ENCODE measurements at regions not wholly inside any gene's neighbourhood (a gene's known extent, or its start where the extent isn't known, plus 50 kb on each side); places are given as distances from the start of the nearest gene placed in this dataset.

DNA sequence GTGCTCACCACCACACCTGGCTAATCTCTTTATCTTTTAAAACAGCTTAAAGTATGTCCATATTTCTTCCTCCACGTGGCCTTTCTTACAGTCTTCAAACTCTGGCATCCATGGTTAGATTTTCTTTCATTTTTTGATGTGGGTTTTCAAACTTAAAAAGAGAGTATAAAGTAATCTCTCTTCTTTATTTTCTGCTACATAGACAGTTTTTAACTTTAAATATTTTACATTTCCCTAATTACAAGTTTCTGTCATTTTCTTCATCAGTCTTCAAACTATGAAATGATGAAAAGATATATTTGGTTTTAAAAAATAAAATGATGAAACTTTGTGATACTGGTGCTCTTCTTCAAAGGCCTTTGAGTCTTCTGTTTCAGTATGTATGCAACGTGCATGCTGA, 143.5 kb upstream of the ESRRG start:
- H3K9ac ChIP-seq (ENCODE audit: insufficient read depth, low read length), result no peak overlapping the region
- H3K9me3 ChIP-seq (ENCODE audit: control insufficient read depth, insufficient read depth, low read depth, low read length), result no peaks in the 10 kb centered on the region
- H4K20me1 ChIP-seq (ENCODE audit: control insufficient read depth, extremely low read depth, insufficient read depth, low read length), result no peaks in the 10 kb centered on the region
- no peak overlapping the region for H2AFZ ChIP-seq (ENCODE audit: low read length)
- H3K27ac ChIP-seq (ENCODE audit: insufficient read depth, low read length), result no peak overlapping the region
- no peak overlapping the region for H3K4me3 ChIP-seq (replicated peaks in 1 of 4; ENCODE audit: control extremely low read depth in 1 of 4, insufficient read depth in 1 of 4, low read depth in 3 of 4, low read length in 4 of 4)
- H3K36me3 ChIP-seq (ENCODE audit: control insufficient read depth, insufficient read depth, low read length), result no peaks in the 10 kb centered on the region
- no peak overlapping the region for H3K4me2 ChIP-seq (ENCODE audit: extremely low read depth, insufficient read depth, low read length)
- TF ChIP-seq EZH2 (IDR thresholded peaks at IDR 0.05; ENCODE audit: low read length, missing control alignments), result no peak
- no peak for TF ChIP-seq CTCF (conservative IDR thresholded peaks at IDR 0.05 in 1 of 2, IDR thresholded peaks at IDR 0.05 in 1 of 2; ENCODE audit: low read depth in 1 of 2, low read length in 2 of 2)
- H3K79me2 ChIP-seq (ENCODE audit: control insufficient read depth, insufficient read depth, low read length), result no peaks in the 10 kb centered on the region
- no peak for DNase-seq (ENCODE audit: low read depth in 2 of 2)
- no peaks in the 10 kb centered on the region for H3K4me1 ChIP-seq (ENCODE audit: control insufficient read depth, extremely low read depth, insufficient read depth, low read length)
- H3K27me3 ChIP-seq (ENCODE audit: control insufficient read depth, insufficient read depth, low read length), result no peaks in the 10 kb centered on the region

GRCh38 chr1:216855810-216856209, 132.6 kb upstream of the ESRRG start:
- Histone ChIP-seq H2AFZ (ENCODE audit: low read length) (no peak overlapping the region), H3K36me3 (ENCODE audit: control insufficient read depth, insufficient read depth, low read length) (no peaks in the 10 kb centered on the region), H3K4me3 (replicated peaks in 1 of 4; ENCODE audit: control extremely low read depth in 1 of 4, insufficient read depth in 1 of 4, low read depth in 3 of 4, low read length in 4 of 4) (no peak overlapping the region), H3K27ac (ENCODE audit: insufficient read depth, low read length) (no peak overlapping the region), H4K20me1 (ENCODE audit: control insufficient read depth, extremely low read depth, insufficient read depth, low read length) (no peaks in the 10 kb centered on the region), H3K4me2 (ENCODE audit: extremely low read depth, insufficient read depth, low read length) (no peak overlapping the region), H3K27me3 (ENCODE audit: control insufficient read depth, insufficient read depth, low read length) (no peaks in the 10 kb centered on the region), H3K79me2 (ENCODE audit: control insufficient read depth, insufficient read depth, low read length) (no peaks in the 10 kb centered on the region), H3K4me1 (ENCODE audit: control insufficient read depth, extremely low read depth, insufficient read depth, low read length) (no peaks in the 10 kb centered on the region), H3K9ac (ENCODE audit: insufficient read depth, low read length) (no peak overlapping the region), H3K9me3 (ENCODE audit: control insufficient read depth, insufficient read depth, low read depth, low read length) (no peaks in the 10 kb centered on the region)
- no peak for TF ChIP-seq CTCF (conservative IDR thresholded peaks at IDR 0.05 in 1 of 2, IDR thresholded peaks at IDR 0.05 in 1 of 2; ENCODE audit: low read depth in 1 of 2, low read length in 2 of 2)
- no peak for TF ChIP-seq EZH2 (IDR thresholded peaks at IDR 0.05; ENCODE audit: low read length, missing control alignments)
- DNase-seq (ENCODE audit: low read depth in 2 of 2), result no peak

DNA sequence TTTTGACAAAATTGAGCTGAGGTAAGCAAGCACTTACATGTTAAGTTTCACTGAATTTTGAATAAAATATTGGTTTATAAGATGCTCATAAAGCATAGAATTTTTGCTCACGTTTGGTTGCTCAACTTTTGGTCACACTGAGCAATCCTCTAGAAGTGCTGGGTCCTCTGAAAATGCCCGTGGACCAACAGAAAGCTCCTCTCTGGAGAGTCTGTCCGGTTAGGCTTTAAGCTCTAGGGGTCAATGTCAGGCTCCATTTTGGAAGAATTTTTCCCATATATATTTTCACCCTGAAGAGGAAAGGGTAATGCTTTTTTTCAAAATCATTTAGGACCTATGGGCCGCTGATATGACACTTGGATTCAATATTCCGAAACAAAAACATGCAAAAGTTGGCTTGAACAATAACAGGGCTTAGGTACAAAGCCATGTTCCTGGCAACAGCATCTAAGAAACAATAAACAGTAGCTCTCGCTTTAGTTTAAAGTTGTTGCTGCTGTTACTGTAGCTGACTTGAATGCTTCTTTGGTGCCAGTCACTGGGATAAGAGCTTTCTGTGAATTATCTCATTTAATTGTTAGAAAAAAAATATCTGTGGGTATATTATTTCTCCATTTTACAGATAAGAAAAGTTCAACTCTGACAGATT, 131.7 kb upstream of the ESRRG start:
- H3K4me2 ChIP-seq (ENCODE audit: extremely low read depth, insufficient read depth, low read length), result no peak overlapping the region

More for the DNA sequence above, 131.7 kb upstream of the ESRRG start:
- Histone ChIP-seq H3K27me3 (ENCODE audit: control insufficient read depth, insufficient read depth, low read length) (no peaks in the 10 kb centered on the region), H3K9me3 (ENCODE audit: control insufficient read depth, insufficient read depth, low read depth, low read length) (no peaks in the 10 kb centered on the region), H3K9ac (ENCODE audit: insufficient read depth, low read length) (no peak overlapping the region), H4K20me1 (ENCODE audit: control insufficient read depth, extremely low read depth, insufficient read depth, low read length) (no peaks in the 10 kb centered on the region), H3K4me3 (replicated peaks in 1 of 4; ENCODE audit: control extremely low read depth in 1 of 4, insufficient read depth in 1 of 4, low read depth in 3 of 4, low read length in 4 of 4) (no peak overlapping the region), H3K36me3 (ENCODE audit: control insufficient read depth, insufficient read depth, low read length) (no peaks in the 10 kb centered on the region), H3K27ac (ENCODE audit: insufficient read depth, low read length) (no peak overlapping the region), H3K79me2 (ENCODE audit: control insufficient read depth, insufficient read depth, low read length) (no peaks in the 10 kb centered on the region), H3K4me1 (ENCODE audit: control insufficient read depth, extremely low read depth, insufficient read depth, low read length) (no peaks in the 10 kb centered on the region), H2AFZ (ENCODE audit: low read length) (no peak overlapping the region)
- DNase-seq (ENCODE audit: low read depth in 2 of 2), result no peak
- no peak for TF ChIP-seq CTCF (conservative IDR thresholded peaks at IDR 0.05 in 1 of 2, IDR thresholded peaks at IDR 0.05 in 1 of 2; ENCODE audit: low read depth in 1 of 2, low read length in 2 of 2)
- TF ChIP-seq EZH2 (IDR thresholded peaks at IDR 0.05; ENCODE audit: low read length, missing control alignments), result no peak

Data from fibroblast of lung (primary cell).